Neural cell (in vitro differentiated cells): ENCODE measurements at regions not wholly inside any gene's neighbourhood (a gene's known extent, or its start where the extent isn't known, plus 50 kb on each side); places are given as distances from the start of the nearest gene placed in this dataset.

Experiments used
- EZH2 ChIP-seq: fragments of 200-600, 300-800 bp; shearing (Covaris generic), sonication (generic); IDR thresholded peaks from 2 replicates; pipeline ENCODE4 v1.6.1; 2014; ENCODE audit warnings: antibody characterized with exemption, low read length, borderline replicate concordance, mild to moderate bottlenecking; ENCODE audit not compliant: insufficient read depth, poor library complexity, severe bottlenecking
- POLR2AphosphoS5 ChIP-seq: IDR thresholded peaks from 2 replicates; pipeline ENCODE4 v1.6.1; 2012
- TAF1 ChIP-seq: IDR thresholded peaks from 2 replicates; pipeline ENCODE4 v1.6.1; 2012; ENCODE audit warnings: low read depth
- TF ChIP-seq, protein P1 (sequence below): fragments of 450-650 bp; IDR thresholded peaks from 2 replicates; pipeline ENCODE4 v1.5.1; 2014; ENCODE audit warnings: antibody characterized with exemption, mild to moderate bottlenecking, moderate library complexity; ENCODE audit not compliant: poor library complexity, severe bottlenecking

DNA sequence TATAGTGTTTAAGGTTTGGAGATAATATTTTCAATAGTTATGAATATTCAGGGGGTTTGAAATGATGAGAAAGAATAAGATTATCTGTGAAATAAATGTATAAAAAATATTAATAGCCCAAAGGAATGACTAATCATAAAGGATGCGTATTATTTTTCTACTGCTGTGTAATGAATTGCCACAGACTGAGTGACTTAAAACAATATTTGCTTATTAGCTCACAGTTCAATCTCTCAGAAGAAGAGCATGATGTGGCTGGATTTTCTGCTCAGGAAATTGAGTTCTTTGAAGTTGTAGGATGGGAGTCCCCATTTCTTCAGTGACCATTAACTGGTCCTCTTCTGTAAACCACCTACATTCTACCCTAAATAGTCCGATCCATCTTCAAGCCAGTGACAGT lies 1680.8 kb upstream of the AGA start:
- TF ChIP-seq, protein P1, sequence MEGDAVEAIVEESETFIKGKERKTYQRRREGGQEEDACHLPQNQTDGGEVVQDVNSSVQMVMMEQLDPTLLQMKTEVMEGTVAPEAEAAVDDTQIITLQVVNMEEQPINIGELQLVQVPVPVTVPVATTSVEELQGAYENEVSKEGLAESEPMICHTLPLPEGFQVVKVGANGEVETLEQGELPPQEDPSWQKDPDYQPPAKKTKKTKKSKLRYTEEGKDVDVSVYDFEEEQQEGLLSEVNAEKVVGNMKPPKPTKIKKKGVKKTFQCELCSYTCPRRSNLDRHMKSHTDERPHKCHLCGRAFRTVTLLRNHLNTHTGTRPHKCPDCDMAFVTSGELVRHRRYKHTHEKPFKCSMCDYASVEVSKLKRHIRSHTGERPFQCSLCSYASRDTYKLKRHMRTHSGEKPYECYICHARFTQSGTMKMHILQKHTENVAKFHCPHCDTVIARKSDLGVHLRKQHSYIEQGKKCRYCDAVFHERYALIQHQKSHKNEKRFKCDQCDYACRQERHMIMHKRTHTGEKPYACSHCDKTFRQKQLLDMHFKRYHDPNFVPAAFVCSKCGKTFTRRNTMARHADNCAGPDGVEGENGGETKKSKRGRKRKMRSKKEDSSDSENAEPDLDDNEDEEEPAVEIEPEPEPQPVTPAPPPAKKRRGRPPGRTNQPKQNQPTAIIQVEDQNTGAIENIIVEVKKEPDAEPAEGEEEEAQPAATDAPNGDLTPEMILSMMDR: no peak
- no peak for TF ChIP-seq POLR2AphosphoS5
- TF ChIP-seq TAF1: no peak
- TF ChIP-seq EZH2: no peak
